ENCODE measurements at regions not wholly inside any gene's neighbourhood (a gene's known extent, or its start where the extent isn't known, plus 50 kb on each side); places are given as distances from the start of the nearest gene placed in this dataset.
A peak's percentile ranks its signal among the peaks of the same experiment; 100 is the strongest.
"Not testable (repeated sequence)": the region's sequence is repeated elsewhere in the genome, so short reads cannot be mapped to it uniquely, and the experiment has no call there.

- intact Hi-C loops (cut with DNase I; ENCODE audit: low total_unique reads); H3K27ac ChIP-seq; H3K27me3 ChIP-seq; H3K4me3 ChIP-seq; H3K4me1 ChIP-seq; H3K9me3 ChIP-seq; DNase-seq; H3K36me3 ChIP-seq: not testable (repeated sequence)
- 86 to 95% (median 90%) methylated on average over 3 of the region's 3 CpGs for WGBS, 5 donors
These were observed 152.3 kb upstream of the CCZ1B start for GRCh38 chr7:6978326-6978725.

DNA sequence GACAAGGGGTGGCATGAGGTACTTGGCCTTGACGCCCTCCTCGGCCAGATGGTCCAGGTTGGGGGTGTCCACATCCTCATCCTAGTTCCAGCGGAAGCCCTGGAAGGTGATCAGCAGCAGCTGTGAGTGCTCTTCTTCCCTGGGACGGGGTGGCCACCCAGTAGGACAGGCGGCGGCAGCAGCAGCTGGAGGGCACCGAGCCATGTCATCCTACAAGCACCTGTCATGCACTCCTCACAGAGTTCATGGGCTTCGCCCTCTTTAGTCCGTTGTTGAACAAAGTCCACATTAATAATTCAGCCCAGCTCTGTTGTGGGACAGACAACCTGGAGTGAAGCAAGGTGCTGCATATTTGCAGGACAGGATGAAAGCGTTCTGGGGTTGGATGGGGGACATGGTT lies 153.4 kb upstream of the CCZ1B start:
- H3K4me3 ChIP-seq; DNase-seq; H3K36me3 ChIP-seq; H3K27me3 ChIP-seq; H3K9me3 ChIP-seq; H3K27ac ChIP-seq; intact Hi-C loops (cut with DNase I; ENCODE audit: low total_unique reads); H3K4me1 ChIP-seq: not testable (repeated sequence)
- WGBS, 5 donors = 87 to 91% (median 89%) methylated on average over 9 to 10 of the region's 10 CpGs

DNA sequence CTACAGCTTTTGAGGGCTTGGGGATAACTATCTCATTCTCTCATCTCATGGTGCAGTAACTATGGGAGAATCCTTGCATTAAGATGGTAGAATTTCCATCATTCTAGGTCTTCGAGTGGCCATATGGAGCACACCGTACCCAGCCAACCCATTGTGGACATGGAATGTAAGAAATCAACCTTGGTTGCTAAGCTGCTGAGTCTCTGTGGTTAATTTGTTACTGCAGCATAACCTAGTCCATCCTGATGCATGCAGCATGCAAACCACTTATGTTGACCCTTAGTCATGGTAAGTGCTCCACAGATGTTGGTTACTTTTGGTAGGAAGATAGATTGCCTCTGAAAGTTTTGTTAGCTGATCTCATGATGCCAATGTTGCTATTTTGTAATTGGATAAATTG lies 156.3 kb upstream of the CCZ1B start:
- H3K9me3 ChIP-seq; DNase-seq; H3K4me3 ChIP-seq; H3K36me3 ChIP-seq; H3K4me1 ChIP-seq; intact Hi-C loops (cut with DNase I; ENCODE audit: low total_unique reads); H3K27ac ChIP-seq; H3K27me3 ChIP-seq: not testable (repeated sequence)
- 90 to 98% (median 94%) methylated on average over 2 of the region's 2 CpGs; no CpG with 5 or more reads in 1 of the 5 donors for WGBS, 5 donors

- 55 to 90% (median 83%) methylated on average over 2 to 4 of the region's 4 CpGs for WGBS, 5 donors
- H3K4me3 ChIP-seq; H3K36me3 ChIP-seq; intact Hi-C loops (cut with DNase I; ENCODE audit: low total_unique reads); H3K27ac ChIP-seq; DNase-seq; H3K27me3 ChIP-seq; H3K9me3 ChIP-seq; H3K4me1 ChIP-seq: not testable (repeated sequence)
These were observed 160.8 kb upstream of the CCZ1B start for GRCh38 chr7:6986892-6987291.

DNA sequence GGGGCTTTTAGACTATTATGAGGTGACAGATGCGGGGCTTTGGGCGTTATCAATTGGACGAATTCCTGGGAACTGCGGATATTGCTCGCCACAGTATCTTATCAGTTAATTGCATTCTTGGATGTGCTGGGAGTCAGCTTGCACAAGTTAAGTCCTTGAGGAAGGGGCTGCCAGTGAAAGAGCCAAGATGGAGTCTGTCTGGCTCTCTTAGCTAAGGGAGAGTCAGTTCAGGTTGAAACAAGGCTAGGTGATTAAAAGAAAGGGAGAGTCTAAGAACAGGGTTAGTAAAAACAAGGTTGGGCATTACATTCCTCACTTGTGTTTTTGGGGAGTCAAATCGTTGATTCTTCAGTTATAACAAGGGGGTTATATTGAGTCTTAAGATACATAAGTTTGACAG lies 162.5 kb upstream of the CCZ1B start:
- intact Hi-C loops (cut with DNase I; ENCODE audit: low total_unique reads); DNase-seq; H3K27me3 ChIP-seq; H3K4me3 ChIP-seq; H3K4me1 ChIP-seq; H3K9me3 ChIP-seq; H3K36me3 ChIP-seq; H3K27ac ChIP-seq: not testable (repeated sequence)
- 63 to 80% (median 70%) methylated on average over 6 of the region's 6 CpGs for WGBS, 5 donors

DNA sequence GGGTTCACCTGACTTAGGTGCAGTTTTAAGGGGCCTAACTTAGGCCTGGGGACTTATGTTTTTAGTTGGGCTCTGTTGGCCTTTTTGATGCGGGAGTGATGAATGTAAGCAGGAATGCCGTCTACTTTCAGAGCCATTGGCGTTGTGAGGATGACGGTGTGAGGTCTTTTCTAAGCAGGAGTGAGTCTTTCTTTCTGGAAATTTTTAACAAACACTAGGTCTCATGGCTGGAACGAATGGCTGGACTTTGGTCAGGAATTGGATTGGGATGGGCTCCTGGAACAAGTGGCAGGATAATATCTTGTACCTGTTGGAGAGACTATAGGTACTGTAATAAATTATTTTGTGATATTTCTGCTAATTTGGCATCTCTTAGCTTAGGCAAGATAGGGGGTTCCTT lies 163.9 kb upstream of the CCZ1B start:
- H3K36me3 ChIP-seq; H3K4me3 ChIP-seq; intact Hi-C loops (cut with DNase I; ENCODE audit: low total_unique reads); H3K4me1 ChIP-seq; H3K9me3 ChIP-seq; H3K27me3 ChIP-seq: not testable (repeated sequence)
- peak in 1 of 2 donors; percentile 10 for DNase-seq
- peak overlapping the region in 2 of 5 donors; percentile 44 to 82 for H3K27ac ChIP-seq
- 68 to 74% (median 70%) methylated on average over 5 of the region's 5 CpGs for WGBS, 5 donors

DNA sequence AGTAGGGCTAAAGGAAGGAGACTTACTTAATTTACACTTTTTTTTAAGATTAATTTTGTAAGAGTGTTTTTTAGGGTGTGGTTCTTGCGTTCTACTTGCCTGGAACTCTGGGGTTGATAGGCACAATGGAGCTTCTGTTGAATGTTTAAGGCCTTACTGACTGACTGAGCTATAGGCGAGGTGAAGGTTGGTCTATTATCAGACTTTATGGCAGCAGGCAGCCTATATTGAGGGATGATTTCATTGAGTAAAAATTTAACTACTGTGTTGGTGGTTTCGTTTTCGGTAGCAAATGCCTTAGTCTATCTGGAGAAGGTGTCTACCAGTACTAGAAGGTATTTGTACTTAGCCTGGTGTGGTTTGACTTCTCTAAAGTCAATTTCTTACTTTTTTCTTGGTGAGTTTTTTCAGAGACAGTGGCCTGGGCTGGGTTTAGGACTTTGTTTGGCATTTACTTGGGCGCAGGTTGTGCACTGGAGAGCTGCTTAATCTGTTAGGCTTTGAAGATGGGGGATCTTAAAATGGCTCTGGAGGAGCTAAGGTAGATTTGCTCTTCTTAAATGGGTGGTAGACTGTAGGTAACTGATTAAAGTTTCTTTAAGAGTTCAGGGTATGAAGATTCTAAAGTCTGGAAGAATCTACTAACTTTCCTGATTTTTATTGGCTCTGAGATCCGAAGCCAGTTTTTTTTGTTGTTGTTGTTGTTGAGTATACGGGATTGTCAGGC lies 164.5 kb upstream of the CCZ1B start:
- intact Hi-C loops (cut with DNase I; ENCODE audit: low total_unique reads); H3K4me1 ChIP-seq; H3K27me3 ChIP-seq; H3K36me3 ChIP-seq; H3K9me3 ChIP-seq; H3K4me3 ChIP-seq: not testable (repeated sequence)
- peak overlapping the region in 4 of 5 donors; percentile 55 to 82 (median 58) for H3K27ac ChIP-seq
- 30 to 53% (median 36%) methylated on average over 7 of the region's 7 CpGs for WGBS, 5 donors
- DNase-seq = peak in 1 of 2 donors; percentile 75

DNA sequence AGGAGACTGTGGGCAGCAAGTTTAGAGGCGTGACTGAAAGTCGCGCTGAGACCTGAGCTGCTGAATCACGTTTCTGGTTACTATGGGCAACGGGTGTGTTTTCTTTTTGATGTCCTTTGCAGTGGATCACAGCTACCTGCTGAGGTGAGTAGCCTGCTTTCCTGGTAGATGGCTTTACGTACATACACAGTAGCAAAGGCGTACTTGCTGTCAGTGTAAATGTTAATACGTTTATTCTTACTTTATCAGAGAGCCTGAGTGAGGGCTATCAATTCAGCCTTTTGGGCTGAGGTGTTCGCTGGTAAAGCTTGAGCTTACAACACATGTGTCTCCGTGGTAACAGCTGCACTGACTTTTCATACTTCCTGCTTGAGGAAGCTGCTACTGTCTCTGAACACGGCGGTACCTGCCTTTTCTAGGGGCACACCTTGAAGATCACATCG lies 165.1 kb upstream of the CCZ1B start:
- Histone ChIP-seq H3K27ac (peak overlapping the region in 4 of 5 donors; percentile 55 to 82 (median 58)), H3K4me3 (peak overlapping the region in 3 of 4 donors; percentile 5 to 26 (median 6))
- intact Hi-C loops (cut with DNase I; ENCODE audit: low total_unique reads); H3K27me3 ChIP-seq; H3K36me3 ChIP-seq; H3K9me3 ChIP-seq; H3K4me1 ChIP-seq: not testable (repeated sequence)
- WGBS, 5 donors = 9 to 24% (median 14%) methylated on average over 13 of the region's 13 CpGs
- peak; percentile 54 to 93 for DNase-seq

DNA sequence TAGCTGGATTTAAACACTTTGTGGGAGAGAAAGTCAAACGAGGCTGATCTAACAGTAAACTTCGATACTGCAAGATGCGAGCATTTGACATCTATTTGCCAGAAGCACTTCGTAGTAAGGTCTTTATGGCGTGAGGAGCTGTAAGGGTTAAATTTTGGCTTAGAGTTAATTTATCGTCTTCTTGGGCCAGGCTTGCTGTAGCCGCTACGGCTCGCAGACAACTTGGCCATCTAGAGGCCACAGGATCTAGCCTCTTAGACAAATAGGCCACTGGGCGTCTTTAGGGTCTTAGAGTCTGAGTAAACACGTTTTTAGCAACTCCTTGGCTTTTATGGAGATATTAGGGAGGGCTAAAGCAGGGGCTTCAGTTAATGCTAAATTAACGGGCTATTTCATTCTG lies 165.6 kb upstream of the CCZ1B start:
- DNase-seq; H3K27me3 ChIP-seq; H3K4me1 ChIP-seq; H3K9me3 ChIP-seq; H3K36me3 ChIP-seq; intact Hi-C loops (cut with DNase I; ENCODE audit: low total_unique reads): not testable (repeated sequence)
- WGBS, 5 donors = 14 to 24% (median 17%) methylated on average over 11 to 12 of the region's 12 CpGs
- Histone ChIP-seq H3K4me3 (peak overlapping the region in 3 of 4 donors; percentile 5 to 26 (median 6)), H3K27ac (peak overlapping the region in 3 of 5 donors; percentile 56 to 82 (median 59))

- intact Hi-C loops (cut with DNase I; ENCODE audit: low total_unique reads); H3K27me3 ChIP-seq; H3K4me1 ChIP-seq; H3K9me3 ChIP-seq; DNase-seq; H3K36me3 ChIP-seq; H3K27ac ChIP-seq: not testable (repeated sequence)
- WGBS, 5 donors = 50 to 59% (median 56%) methylated on average over 11 of the region's 11 CpGs
- peak overlapping the region in 1 of 4 donors; percentile 26 for H3K4me3 ChIP-seq
These were observed 166.1 kb upstream of the CCZ1B start for GRCh38 chr7:6992133-6992532.

DNA sequence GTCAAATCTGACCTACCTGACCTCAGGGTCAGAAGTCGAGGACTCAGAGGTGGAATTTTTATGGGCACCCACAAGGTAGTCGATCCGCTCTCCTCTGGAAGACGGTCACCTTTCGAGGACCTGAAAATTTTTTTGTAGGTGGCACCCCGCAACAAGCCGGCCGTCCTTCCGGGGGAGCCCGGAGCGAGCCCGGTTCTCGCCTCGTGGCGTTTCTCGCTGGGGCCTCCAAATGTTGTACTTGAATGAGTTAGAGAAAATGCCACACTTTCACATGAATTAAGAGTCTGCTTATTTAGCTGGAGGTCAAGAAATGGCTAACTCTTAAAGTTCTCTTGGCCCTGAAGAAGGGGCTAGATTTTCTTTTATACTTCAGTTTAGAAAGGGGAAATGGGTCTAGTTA lies 169.0 kb upstream of the CCZ1B start:
- H3K27me3 ChIP-seq; intact Hi-C loops (cut with DNase I; ENCODE audit: low total_unique reads); H3K36me3 ChIP-seq; DNase-seq; H3K4me3 ChIP-seq; H3K4me1 ChIP-seq; H3K27ac ChIP-seq: not testable (repeated sequence)
- H3K9me3 ChIP-seq = peaks cover 0 to 15% (median 11%) of the 10 kb centered on the region in 4 donors
- 79 to 91% (median 85%) methylated on average over 16 of the region's 16 CpGs for WGBS, 5 donors

- 64 to 87% (median 69%) methylated on average over 7 of the region's 7 CpGs for WGBS, 5 donors
- intact Hi-C loops (cut with DNase I; ENCODE audit: low total_unique reads); H3K4me1 ChIP-seq; H3K27me3 ChIP-seq; DNase-seq; H3K4me3 ChIP-seq; H3K36me3 ChIP-seq; H3K27ac ChIP-seq: not testable (repeated sequence)
- peaks cover 0 to 18% (median 12%) of the 10 kb centered on the region in 4 donors for H3K9me3 ChIP-seq
These were observed 169.6 kb upstream of the CCZ1B start for GRCh38 chr7:6995493-6996289.
